OCI-LY3 (cell line): ENCODE measurements at regions not wholly inside any gene's neighbourhood (a gene's known extent, or its start where the extent isn't known, plus 50 kb on each side); places are given as distances from the start of the nearest gene placed in this dataset.

Experiments
- H2AFZ ChIP-seq: fragments of 200-600, 300-600 bp; shearing (Covaris generic); 2 replicates; pipeline ENCODE4 v1.6.0; 2014; ENCODE audit warnings: antibody characterized with exemption, low read depth, low read length
- H3K27ac ChIP-seq: fragments of 200-600, 300-600 bp; sonication (generic); 2 replicates; pipeline ENCODE4 v1.5.1; 2014; ENCODE audit warnings: mild to moderate bottlenecking, low read length, moderate library complexity, mixed read lengths
- H3K27me3 ChIP-seq: fragments of 200-600, 300-600 bp; sonication (generic); 2 replicates; pipeline ENCODE4 v1.6.1; 2014; ENCODE audit warnings: low read depth, low read length, mixed read lengths
- H3K36me3 ChIP-seq: fragments of 200-600, 300-600 bp; sonication (generic); replicated peaks from 2 replicates; pipeline ENCODE3; 2014; ENCODE audit warnings: low read depth, low read length, mixed read lengths
- H3K4me1 ChIP-seq: fragments of 300-600, 200-600 bp; sonication (generic); 2 replicates; pipeline ENCODE4 v1.6.1; 2014; ENCODE audit warnings: low read length, mixed read lengths
- H3K4me2 ChIP-seq: fragments of 200-600, 300-600 bp; sonication (generic); 2 replicates; pipeline ENCODE4 v1.6.1; 2014; ENCODE audit warnings: low read length, mixed read lengths
- H3K4me3 ChIP-seq: fragments of 300-600, 200-600 bp; sonication (generic); 2 replicates; pipeline ENCODE4 v1.5.1; 2014; ENCODE audit warnings: antibody characterized with exemption, mild to moderate bottlenecking, low read length, moderate library complexity
- H3K79me2 ChIP-seq: fragments of 300-600, 200-600 bp; shearing (Covaris generic); 2 replicates; pipeline ENCODE4 v1.6.1; 2014; ENCODE audit warnings: mild to moderate bottlenecking, low read length, mixed read lengths
- H3K9ac ChIP-seq: fragments of 300-600, 200-600 bp; shearing (Covaris generic); 2 replicates; pipeline ENCODE4 v1.6.0; 2014; ENCODE audit warnings: mild to moderate bottlenecking, low read length, moderate library complexity
- H3K9me3 ChIP-seq: fragments of 200-600, 300-600 bp; shearing (Covaris generic); 2 replicates; pipeline ENCODE4 v1.6.1; 2014; ENCODE audit warnings: low read length, mixed read lengths; ENCODE audit not compliant: insufficient read depth
- H4K20me1 ChIP-seq: fragments of 200-600, 300-600 bp; sonication (generic); 2 replicates; pipeline ENCODE4 v1.6.1; 2016; ENCODE audit warnings: low read length, mixed read lengths; ENCODE audit not compliant: insufficient read depth
- EZH2phosphoT487 ChIP-seq: fragments of 200-600 bp; shearing (Covaris generic); IDR thresholded peaks from 2 replicates; pipeline ENCODE4 v1.6.1; 2018; ENCODE audit warnings: antibody characterized with exemption, mixed run types, low read depth
- TF ChIP-seq, protein P1 (sequence below): fragments of 200-600, 300-600 bp; sonication (generic); IDR thresholded peaks from 2 replicates; pipeline ENCODE4 v1.5.1; 2014; ENCODE audit warnings: antibody characterized with exemption, low read length, low read depth

DNA sequence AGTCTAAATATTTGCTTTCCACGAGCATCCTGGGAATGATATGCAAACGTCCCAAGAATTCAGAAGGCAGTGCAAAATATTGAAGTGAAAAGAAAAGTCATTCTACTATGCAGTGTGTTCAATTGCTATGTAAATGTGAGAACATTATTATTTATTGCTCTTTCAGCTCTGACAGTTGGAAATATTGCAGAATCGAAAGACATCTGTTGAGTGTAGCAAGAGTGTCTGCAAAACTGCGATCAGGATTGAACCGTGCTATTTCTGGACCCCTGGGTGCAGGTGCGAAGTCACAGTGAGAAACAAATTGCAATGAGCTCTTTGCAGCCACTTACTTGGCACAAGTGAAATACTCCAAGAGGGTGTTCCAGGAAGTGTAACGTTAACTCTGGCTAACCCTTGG is 566.4 kb downstream of the AJAP1 start:
- Histone ChIP-seq H3K9me3 (no peaks in the 10 kb centered on the region), H3K27me3 (no peaks in the 10 kb centered on the region), H3K4me1 (no peaks in the 10 kb centered on the region), H3K4me2 (no peak overlapping the region), H3K36me3 (no peaks in the 10 kb centered on the region), H3K4me3 (no peak overlapping the region), H3K79me2 (no peaks in the 10 kb centered on the region), H2AFZ (no peak overlapping the region), H4K20me1 (no peaks in the 10 kb centered on the region), H3K9ac (no peak overlapping the region), H3K27ac (no peak overlapping the region)
- TF ChIP-seq EZH2phosphoT487: no peak
- TF ChIP-seq, protein P1, sequence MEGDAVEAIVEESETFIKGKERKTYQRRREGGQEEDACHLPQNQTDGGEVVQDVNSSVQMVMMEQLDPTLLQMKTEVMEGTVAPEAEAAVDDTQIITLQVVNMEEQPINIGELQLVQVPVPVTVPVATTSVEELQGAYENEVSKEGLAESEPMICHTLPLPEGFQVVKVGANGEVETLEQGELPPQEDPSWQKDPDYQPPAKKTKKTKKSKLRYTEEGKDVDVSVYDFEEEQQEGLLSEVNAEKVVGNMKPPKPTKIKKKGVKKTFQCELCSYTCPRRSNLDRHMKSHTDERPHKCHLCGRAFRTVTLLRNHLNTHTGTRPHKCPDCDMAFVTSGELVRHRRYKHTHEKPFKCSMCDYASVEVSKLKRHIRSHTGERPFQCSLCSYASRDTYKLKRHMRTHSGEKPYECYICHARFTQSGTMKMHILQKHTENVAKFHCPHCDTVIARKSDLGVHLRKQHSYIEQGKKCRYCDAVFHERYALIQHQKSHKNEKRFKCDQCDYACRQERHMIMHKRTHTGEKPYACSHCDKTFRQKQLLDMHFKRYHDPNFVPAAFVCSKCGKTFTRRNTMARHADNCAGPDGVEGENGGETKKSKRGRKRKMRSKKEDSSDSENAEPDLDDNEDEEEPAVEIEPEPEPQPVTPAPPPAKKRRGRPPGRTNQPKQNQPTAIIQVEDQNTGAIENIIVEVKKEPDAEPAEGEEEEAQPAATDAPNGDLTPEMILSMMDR: no peak

DNA sequence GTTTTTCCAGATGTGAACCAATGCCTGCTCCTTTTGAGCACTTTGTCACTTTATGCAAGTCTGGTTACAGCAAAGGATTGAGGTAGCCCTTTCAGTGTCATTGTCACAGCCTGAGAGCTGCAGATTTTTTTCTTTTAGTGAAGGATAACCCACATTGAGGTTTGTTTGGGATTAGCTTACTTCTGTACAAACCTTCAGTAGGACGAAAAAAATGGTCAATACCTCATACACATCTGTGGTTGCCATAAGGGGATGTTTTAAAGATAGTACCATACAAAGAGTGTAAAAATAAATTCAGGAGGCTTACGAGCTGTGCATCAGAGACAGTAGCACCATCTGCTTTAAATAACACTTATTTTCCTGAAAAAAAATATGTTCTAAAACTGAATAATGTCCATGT is 566.0 kb downstream of the AJAP1 start:
- Histone ChIP-seq H3K4me1 (no peaks in the 10 kb centered on the region), H4K20me1 (no peaks in the 10 kb centered on the region), H3K4me2 (no peak overlapping the region), H2AFZ (no peak overlapping the region), H3K9ac (no peak overlapping the region), H3K79me2 (no peaks in the 10 kb centered on the region), H3K27me3 (no peaks in the 10 kb centered on the region), H3K9me3 (no peaks in the 10 kb centered on the region), H3K36me3 (no peaks in the 10 kb centered on the region), H3K27ac (no peak overlapping the region), H3K4me3 (no peak overlapping the region)
- TF ChIP-seq, protein P1: no peak
- no peak for TF ChIP-seq EZH2phosphoT487

DNA sequence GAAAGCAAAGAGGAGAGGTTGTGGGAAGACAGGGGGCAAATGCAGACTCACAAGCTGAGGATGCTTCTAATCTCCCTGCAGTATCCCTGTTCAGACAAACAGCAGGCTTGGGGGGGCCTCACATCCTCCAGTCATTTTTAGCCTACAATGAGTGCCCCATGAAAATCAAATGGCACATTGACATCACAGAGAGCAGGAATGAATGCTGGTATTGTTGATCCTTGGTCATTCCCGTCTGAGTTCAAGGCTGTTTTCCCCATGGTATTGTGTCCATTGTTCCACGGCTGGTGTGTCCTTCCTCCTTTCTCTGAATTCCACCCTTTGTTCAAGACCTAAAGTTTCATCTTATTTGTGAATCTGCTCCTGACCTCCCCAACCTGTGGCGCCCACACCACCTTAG is 545.6 kb downstream of the AJAP1 start:
- H3K4me2 ChIP-seq: no peak overlapping the region
- H3K4me3 ChIP-seq: no peak overlapping the region
- no peak overlapping the region for H2AFZ ChIP-seq
- H3K27me3 ChIP-seq: no peaks in the 10 kb centered on the region
- H3K9me3 ChIP-seq: no peaks in the 10 kb centered on the region
- no peak overlapping the region for H3K27ac ChIP-seq
- TF ChIP-seq, protein P1: no peak
- TF ChIP-seq EZH2phosphoT487: no peak
- no peaks in the 10 kb centered on the region for H3K4me1 ChIP-seq
- no peaks in the 10 kb centered on the region for H4K20me1 ChIP-seq
- no peaks in the 10 kb centered on the region for H3K79me2 ChIP-seq
- no peaks in the 10 kb centered on the region for H3K36me3 ChIP-seq
- H3K9ac ChIP-seq: no peak overlapping the region

DNA sequence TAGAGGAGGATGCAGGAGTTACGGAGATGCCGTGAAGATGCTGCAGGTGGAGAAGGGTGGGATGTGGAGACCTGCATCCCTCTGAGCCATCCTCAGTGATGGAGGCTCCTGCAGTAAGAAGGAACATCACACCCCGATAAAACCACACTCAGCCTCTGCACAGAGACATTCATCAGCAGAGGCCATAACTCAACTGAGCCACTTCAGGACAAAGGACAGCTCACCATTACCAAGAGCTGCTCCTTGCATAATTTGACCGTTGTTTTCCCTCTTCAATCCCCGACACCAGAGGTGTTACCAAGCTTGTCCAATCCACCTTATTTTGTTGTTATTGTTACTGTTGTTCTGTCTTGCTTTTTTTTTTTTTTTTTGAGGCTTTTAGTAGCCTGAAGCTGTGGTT is 543.9 kb downstream of the AJAP1 start:
- H3K4me3 ChIP-seq: no peak overlapping the region
- no peak overlapping the region for H3K9ac ChIP-seq
- no peaks in the 10 kb centered on the region for H3K79me2 ChIP-seq
- no peaks in the 10 kb centered on the region for H4K20me1 ChIP-seq
- no peaks in the 10 kb centered on the region for H3K27me3 ChIP-seq
- H2AFZ ChIP-seq: no peak overlapping the region
- no peaks in the 10 kb centered on the region for H3K9me3 ChIP-seq
- no peaks in the 10 kb centered on the region for H3K4me1 ChIP-seq
- no peak for TF ChIP-seq EZH2phosphoT487
- TF ChIP-seq, protein P1: no peak
- H3K36me3 ChIP-seq: no peaks in the 10 kb centered on the region
- H3K4me2 ChIP-seq: no peak overlapping the region
- H3K27ac ChIP-seq: no peak overlapping the region
